Muscle of leg (tissue), 3 donors: ENCODE measurements at regions not wholly inside any gene's neighbourhood (a gene's known extent, or its start where the extent isn't known, plus 50 kb on each side); places are given as distances from the start of the nearest gene placed in this dataset.

ENCODE experiments used
- DNase-seq: peaks from one replicate; pipeline ENCODE4 v3.0.0; 2013
- H3K27ac ChIP-seq: one replicate; pipeline ENCODE4 v1.5.1; 2013; ENCODE audit warnings: mild to moderate bottlenecking, low read length, control low read depth
- H3K27me3 ChIP-seq: one replicate; pipeline ENCODE4 v1.6.1; 2013; ENCODE audit warnings: low read length; ENCODE audit not compliant: control insufficient read depth, insufficient read depth
- H3K36me3 ChIP-seq: one replicate; pipeline ENCODE4 v1.6.1; 2013; ENCODE audit warnings: low read length; ENCODE audit not compliant: control insufficient read depth, insufficient read depth
- H3K4me1 ChIP-seq: one replicate; pipeline ENCODE4 v1.6.1; 2013; ENCODE audit warnings: low read length; ENCODE audit not compliant: control insufficient read depth, insufficient read depth
- H3K4me3 ChIP-seq: one replicate; pipeline ENCODE4 v1.5.1; 2013; ENCODE audit warnings: low read length, control low read depth
- H3K9me3 ChIP-seq: replicated peaks from 2 replicates; pipeline ENCODE4 v1.6.1; 2013; ENCODE audit warnings: low read depth, low read length; ENCODE audit not compliant: control insufficient read depth
- WGBS: methylation state at CpG from one replicate; pipeline ENCODE4 v1.1.5; 2013; ENCODE audit warnings: missing lambda C conversion rate; ENCODE audit not compliant: insufficient coverage; 5-methylcytosine and 5-hydroxymethylcytosine counted together

DNA sequence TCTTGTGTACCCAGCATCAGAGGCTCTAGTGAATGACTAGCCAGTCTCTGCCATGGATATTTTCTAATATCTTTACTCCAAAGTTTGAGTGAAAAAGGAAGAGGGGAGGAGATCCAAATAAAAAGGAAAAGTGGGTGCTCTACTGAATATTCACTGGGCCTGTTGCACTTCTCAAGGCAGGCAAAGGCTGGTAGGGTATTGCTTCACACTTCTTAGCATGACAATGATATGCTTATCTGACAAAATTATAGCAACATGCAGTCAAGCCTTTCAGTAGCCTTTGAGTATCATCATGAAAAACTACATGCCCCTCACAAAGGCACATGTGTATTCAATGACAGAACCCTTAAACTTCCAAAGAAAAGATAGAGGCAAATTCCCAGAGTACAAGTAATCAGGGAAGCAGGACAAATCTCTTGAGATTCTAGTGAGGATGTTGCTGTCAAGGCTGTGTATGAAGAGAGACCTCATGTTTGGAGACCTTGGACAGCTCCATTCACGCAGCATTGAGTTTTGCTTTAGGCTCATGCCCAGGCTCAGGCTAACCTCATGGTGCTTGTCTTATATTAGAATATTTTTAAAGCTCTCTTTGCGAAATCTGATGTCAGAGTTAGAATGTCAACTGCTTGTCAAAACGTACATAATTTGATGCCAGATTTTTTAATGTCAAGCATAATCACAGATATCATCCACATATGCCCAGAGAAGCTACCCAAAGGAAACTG is 506.9 kb downstream of the OCA2 start:
- no peaks in the 10 kb centered on the region for H3K9me3 ChIP-seq
- peak; percentile 39 for DNase-seq
- H3K4me3 ChIP-seq: no peak overlapping the region
- no peaks in the 10 kb centered on the region for H3K4me1 ChIP-seq
- peaks cover 3% of the 10 kb centered on the region for H3K27me3 ChIP-seq
- no CpG with 5 or more reads among the region's 3 CpGs for WGBS
- no peak overlapping the region for H3K27ac ChIP-seq
- no peaks in the 10 kb centered on the region for H3K36me3 ChIP-seq
